Retinal pigment epithelial cell (primary cell): ENCODE measurements at regions not wholly inside any gene's neighbourhood (a gene's known extent, or its start where the extent isn't known, plus 50 kb on each side); places are given as distances from the start of the nearest gene placed in this dataset.
"Not testable (repeated sequence)": the region's sequence is repeated elsewhere in the genome, so short reads cannot be mapped to it uniquely, and the experiment has no call there.

ENCODE experiments used
- DNase-seq: peaks from one replicate; pipeline ENCODE4 v3.0.0-alpha.2; 2010; ENCODE audit warnings: low read depth
- H3K4me3 ChIP-seq: 2 replicates; pipeline ENCODE4 v1.5.1; 2011; ENCODE audit warnings: mild to moderate bottlenecking, low read length, control low read depth, moderate library complexity
- TF ChIP-seq, protein P1 (sequence below): conservative IDR thresholded peaks from 2 replicates; pipeline ENCODE4 v1.5.1; 2011; ENCODE audit warnings: low read depth, low read length, control low read depth, inconsistent platforms

DNA sequence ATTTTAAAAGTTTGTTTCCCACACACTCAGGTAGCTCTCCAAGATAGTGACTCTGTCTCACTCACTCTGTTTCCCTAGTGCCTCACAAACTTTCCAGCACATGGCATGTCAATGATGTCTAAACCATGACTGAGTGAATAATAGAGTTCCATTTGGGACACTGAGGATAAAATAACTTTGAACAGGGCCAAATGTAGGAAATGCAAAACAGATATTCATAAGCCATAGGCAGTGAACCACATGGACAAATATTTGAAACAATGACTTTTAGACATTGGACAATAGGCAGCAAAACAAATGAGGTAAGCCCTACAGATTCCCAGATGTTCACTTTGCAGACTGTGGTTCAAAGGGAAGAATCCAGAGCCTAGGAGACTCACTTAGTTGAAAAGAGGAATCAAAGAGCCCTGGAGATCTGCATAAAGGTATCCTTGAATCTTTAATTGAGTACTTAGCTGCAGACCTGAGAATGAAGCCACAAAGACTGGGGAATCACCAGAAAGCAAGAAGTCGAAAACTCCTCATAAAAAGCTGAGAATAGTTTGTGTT, 173.3 kb downstream of the FAM76B start:
- H3K4me3 ChIP-seq: no peak overlapping the region
- DNase-seq: no peak
- TF ChIP-seq, protein P1, sequence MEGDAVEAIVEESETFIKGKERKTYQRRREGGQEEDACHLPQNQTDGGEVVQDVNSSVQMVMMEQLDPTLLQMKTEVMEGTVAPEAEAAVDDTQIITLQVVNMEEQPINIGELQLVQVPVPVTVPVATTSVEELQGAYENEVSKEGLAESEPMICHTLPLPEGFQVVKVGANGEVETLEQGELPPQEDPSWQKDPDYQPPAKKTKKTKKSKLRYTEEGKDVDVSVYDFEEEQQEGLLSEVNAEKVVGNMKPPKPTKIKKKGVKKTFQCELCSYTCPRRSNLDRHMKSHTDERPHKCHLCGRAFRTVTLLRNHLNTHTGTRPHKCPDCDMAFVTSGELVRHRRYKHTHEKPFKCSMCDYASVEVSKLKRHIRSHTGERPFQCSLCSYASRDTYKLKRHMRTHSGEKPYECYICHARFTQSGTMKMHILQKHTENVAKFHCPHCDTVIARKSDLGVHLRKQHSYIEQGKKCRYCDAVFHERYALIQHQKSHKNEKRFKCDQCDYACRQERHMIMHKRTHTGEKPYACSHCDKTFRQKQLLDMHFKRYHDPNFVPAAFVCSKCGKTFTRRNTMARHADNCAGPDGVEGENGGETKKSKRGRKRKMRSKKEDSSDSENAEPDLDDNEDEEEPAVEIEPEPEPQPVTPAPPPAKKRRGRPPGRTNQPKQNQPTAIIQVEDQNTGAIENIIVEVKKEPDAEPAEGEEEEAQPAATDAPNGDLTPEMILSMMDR: no peak

DNA sequence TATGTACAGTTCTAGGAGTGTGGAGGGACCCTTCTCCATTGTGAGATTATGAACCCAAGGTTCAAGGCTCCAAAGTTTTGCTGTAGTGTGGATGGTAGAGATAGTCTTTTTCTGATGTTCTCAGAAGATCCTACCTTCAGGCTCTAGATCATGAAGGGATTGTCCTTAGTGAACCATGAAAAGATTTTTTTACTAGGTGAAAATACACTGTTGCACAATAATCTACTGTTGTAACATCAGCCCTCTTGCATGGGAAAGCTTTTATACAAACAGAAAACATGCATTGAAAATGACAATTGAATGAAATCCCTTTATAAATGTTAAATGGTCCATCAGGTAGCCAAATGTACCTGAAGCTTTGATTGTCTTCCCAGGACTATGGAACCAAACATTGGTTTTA, 177.8 kb downstream of the FAM76B start:
- TF ChIP-seq, protein P1: no peak
- H3K4me3 ChIP-seq: no peak overlapping the region
- no peak for DNase-seq

DNA sequence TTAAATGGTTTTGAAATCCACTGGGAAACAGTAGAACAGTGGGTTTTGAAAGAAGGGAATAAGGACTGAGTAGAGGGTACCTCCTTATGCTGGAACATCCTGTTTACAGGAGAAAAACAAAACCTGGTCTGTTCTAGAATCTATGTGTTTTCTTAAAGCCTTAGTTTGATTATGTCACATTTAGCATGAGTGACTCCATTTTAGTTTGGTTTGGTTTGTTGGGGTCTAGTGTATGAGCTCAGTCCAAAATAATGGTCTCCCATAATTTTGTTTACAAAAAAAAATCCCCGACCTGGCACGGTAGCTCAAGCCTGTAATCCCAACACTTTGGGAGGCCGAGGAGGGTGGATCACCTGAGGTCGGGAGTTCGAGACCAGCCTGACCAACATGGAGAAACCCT, 179.4 kb downstream of the FAM76B start:
- not testable (repeated sequence) for H3K4me3 ChIP-seq, DNase-seq

DNA sequence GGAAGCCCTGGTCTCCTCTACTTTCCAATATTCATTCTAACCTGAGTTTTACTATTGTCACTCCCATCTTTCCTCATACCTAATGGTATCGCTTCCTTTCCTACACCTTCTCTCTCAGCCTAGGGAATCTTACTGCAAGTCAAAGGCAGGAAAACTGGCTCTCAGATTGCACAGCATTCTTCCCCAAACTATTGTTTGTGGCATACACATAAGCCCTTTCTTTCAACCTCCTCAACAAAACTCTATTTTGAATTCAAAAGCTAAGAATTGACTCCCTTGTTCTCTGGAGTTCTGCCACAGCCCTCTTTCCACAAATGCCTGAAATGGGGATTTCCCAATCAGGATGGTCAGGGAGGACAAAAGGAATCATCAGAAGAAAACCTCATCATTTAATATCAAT, 181.5 kb downstream of the FAM76B start:
- no peak for DNase-seq
- TF ChIP-seq, protein P1: no peak
- H3K4me3 ChIP-seq: no peak overlapping the region

DNA sequence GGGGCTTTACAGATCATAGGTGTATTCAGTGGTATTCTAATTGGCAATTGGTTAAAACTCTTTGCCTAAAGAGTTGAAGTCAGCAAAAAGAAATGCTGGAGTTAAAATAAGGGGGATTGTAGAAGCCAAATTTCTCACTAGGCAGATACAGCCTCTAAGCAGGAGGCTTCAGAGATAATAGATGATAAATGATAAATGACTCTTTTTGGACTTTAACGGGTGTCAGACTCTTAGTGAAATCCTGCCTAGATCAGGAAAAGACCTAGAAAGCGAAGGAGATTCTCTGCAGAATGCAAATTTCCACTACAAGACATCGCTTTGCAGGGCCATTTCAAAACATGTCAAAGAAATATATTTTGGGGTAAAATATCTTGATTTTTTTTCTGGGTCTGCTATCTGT, 182.8 kb downstream of the FAM76B start:
- H3K4me3 ChIP-seq: no peak overlapping the region
- no peak for DNase-seq
- TF ChIP-seq, protein P1: no peak

DNA sequence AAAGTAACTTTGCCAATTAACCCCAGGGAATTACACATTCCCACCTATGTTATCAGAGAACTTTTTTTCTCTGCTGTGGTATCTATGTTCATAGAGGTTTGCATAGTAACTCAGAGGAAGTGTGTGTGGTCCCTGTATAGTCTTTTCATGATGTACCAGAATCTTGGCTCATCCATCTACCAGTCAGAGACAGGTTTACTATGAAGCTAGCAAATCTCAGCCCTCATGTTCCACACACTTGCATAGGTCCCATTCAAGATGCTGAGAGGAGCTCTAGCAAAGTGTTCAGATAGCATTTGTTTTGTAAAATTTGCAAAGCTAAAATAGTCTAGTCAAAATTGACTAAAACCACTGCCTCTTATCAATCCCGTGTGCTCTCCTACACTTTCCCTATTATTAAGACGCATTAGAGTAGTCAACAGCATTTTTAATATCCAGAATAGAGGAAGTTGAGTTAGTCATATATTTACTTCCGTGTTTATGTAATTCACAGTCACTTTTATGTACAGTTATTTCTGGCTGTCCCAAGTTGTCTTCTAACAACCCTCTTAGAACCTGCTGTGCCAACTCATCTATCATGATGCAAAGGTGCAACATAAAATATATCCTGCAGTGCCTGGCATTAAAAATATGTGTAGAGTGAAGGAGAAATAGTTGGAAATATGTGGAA, 184.2 kb downstream of the FAM76B start:
- no peak for DNase-seq
- no peak overlapping the region for H3K4me3 ChIP-seq
- TF ChIP-seq, protein P1: no peak

DNA sequence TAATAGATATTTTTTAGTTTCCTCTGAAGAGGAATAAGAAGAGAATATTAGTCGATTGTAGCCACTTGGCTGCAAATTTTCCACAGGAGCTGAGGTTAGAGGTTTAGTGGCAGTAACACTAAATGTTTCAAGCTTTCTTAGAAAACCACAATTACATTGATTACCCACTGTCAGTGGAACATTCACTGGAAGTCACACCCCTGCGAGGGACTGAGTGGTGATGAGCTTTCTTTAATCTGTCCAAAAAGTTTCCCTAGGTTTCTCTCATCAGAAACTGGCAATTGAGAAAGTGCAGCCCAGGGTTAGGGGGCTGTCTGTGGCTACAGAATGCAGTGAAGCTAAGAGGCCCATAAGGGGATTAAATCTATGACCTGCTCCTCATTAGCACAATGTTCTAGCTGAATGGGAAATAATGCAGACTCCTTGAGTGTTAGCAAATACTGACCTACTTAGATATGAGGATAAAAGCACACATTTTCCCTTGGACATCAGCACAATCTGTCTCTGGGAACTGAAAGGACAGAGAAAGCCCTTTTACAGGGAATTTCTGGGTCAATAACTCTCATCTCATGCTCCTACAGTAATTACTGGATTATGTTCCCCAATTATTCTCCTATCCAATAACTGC, 189.5 kb downstream of the FAM76B start:
- TF ChIP-seq, protein P1: no peak
- peak; percentile 96 for DNase-seq
- H3K4me3 ChIP-seq: no peak overlapping the region
